Thoracic aorta (tissue), 2 donors: ENCODE measurements at regions not wholly inside any gene's neighbourhood (a gene's known extent, or its start where the extent isn't known, plus 50 kb on each side); places are given as distances from the start of the nearest gene placed in this dataset.

ENCODE experiments used
- ATAC-seq: fragments of 150-250 bp; one replicate; pipeline ENCODE4 v1.8.0; 2017; ENCODE audit warnings: low read depth; ENCODE audit not compliant: insufficient number of reproducible peaks, low FRiP score
- DNase-seq: peaks from one replicate; pipeline ENCODE4 v3.0.0-alpha.2; 2020; ENCODE audit warnings: low spot score
- H3K27ac ChIP-seq, 2 donors: fragments of 200-600 bp; sonication (generic); 1 replicate in 1 of 2; 2 replicates in 1 of 2; pipeline ENCODE4 v1.5.1; 2016; ENCODE audit warnings: mild to moderate bottlenecking in 2 of 2, moderate library complexity in 2 of 2
- H3K27me3 ChIP-seq: fragments of 200-600 bp; sonication (generic); replicated peaks from 2 replicates; pipeline ENCODE4 v1.6.0; 2016; ENCODE audit warnings: mild to moderate bottlenecking; ENCODE audit not compliant: insufficient read depth
- H3K36me3 ChIP-seq: fragments of 200-600 bp; sonication (generic); one replicate; pipeline ENCODE4 v1.5.1; 2016
- H3K4me1 ChIP-seq, 2 donors: fragments of 200-600 bp; sonication (generic); 1 replicate in 1 of 2; 2 replicates in 1 of 2; pipeline versions ENCODE4 v1.5.1 to v1.6.0; 2016; ENCODE audit warnings: low read depth in 2 of 2, mild to moderate bottlenecking in 1 of 2; ENCODE audit not compliant: control insufficient read depth in 1 of 2
- H3K4me3 ChIP-seq: fragments of 200-600 bp; sonication (generic); 2 replicates; pipeline ENCODE4 v1.5.1; 2016; ENCODE audit warnings: mild to moderate bottlenecking
- H3K9me3 ChIP-seq: fragments of 200-600 bp; sonication (generic); 2 replicates; pipeline ENCODE4 v1.5.1; 2016
- TF ChIP-seq, protein P1 (sequence below): fragments of 200-600 bp; sonication (generic); IDR thresholded peaks from one replicate; pipeline ENCODE4 v1.5.1; 2019; ENCODE audit warnings: antibody characterized with exemption

DNA sequence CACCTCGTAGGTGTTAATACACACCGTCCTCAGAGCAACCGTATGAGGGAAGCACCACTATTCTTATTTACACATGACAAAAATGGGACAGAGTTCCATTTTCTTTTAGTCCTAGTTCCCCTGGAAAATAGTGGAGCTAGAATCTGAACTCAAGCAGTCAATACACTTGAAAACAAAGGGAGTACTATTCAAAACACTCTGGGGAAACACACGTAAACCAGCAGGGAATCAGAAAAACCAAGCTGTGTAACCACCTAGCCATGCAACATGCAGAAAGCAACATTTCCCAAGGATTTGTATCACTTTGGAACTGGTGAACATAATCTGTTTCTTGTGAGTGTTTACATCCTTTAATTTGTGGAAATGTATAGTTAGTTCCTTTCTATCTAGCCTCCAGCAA lies 208.2 kb downstream of the UBE2E3 start:
- Histone ChIP-seq H3K4me3 (no peak overlapping the region), H3K36me3 (no peaks in the 10 kb centered on the region), H3K9me3 (no peaks in the 10 kb centered on the region), H3K27ac (no peak overlapping the region), H3K27me3 (no peaks in the 10 kb centered on the region), H3K4me1 (no peaks in the 10 kb centered on the region)
- TF ChIP-seq, protein P1, sequence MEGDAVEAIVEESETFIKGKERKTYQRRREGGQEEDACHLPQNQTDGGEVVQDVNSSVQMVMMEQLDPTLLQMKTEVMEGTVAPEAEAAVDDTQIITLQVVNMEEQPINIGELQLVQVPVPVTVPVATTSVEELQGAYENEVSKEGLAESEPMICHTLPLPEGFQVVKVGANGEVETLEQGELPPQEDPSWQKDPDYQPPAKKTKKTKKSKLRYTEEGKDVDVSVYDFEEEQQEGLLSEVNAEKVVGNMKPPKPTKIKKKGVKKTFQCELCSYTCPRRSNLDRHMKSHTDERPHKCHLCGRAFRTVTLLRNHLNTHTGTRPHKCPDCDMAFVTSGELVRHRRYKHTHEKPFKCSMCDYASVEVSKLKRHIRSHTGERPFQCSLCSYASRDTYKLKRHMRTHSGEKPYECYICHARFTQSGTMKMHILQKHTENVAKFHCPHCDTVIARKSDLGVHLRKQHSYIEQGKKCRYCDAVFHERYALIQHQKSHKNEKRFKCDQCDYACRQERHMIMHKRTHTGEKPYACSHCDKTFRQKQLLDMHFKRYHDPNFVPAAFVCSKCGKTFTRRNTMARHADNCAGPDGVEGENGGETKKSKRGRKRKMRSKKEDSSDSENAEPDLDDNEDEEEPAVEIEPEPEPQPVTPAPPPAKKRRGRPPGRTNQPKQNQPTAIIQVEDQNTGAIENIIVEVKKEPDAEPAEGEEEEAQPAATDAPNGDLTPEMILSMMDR: no peak
- ATAC-seq: no peak
- DNase-seq: no peak

- ATAC-seq (no peak), DNase-seq (no peak)
- no peaks in the 10 kb centered on the region for H3K9me3 ChIP-seq
- H3K36me3 ChIP-seq: no peaks in the 10 kb centered on the region
- H3K4me1 ChIP-seq: no peaks in the 10 kb centered on the region
- H3K27ac ChIP-seq: no peak overlapping the region
- H3K27me3 ChIP-seq: no peaks in the 10 kb centered on the region
- TF ChIP-seq, protein P1: no peak
- no peak overlapping the region for H3K4me3 ChIP-seq
These were observed 209.5 kb downstream of the UBE2E3 start for GRCh38 chr2:181189951-181190350.

GRCh38 chr2:181190711-181191110 lies 210.3 kb downstream of the UBE2E3 start:
- no peak overlapping the region for H3K27ac ChIP-seq
- no peaks in the 10 kb centered on the region for H3K27me3 ChIP-seq
- ATAC-seq (no peak), DNase-seq (no peak)
- TF ChIP-seq, protein P1: no peak
- no peaks in the 10 kb centered on the region for H3K4me1 ChIP-seq
- H3K36me3 ChIP-seq: no peaks in the 10 kb centered on the region
- H3K9me3 ChIP-seq: no peaks in the 10 kb centered on the region
- no peak overlapping the region for H3K4me3 ChIP-seq

DNA sequence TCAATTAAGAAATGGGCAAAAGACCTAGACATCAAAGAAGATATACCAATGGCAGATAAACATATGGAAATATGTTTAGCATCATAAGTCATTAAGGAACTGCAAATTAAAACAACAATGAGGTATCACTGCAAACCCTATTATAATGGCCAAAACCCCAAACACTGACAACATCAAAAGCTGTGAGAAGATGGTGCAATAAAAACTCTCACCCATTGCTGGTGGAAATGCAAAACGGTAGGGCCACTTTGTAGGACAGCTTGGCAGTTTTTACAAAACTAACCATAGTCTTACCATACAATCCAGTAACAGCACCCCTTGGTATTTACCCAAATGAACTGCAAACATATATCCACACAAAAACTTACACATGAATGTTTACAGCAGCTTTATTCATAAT lies 213.1 kb downstream of the UBE2E3 start:
- TF ChIP-seq, protein P1: no peak
- H3K4me1 ChIP-seq: no peaks in the 10 kb centered on the region
- DNase-seq: no peak
- no peaks in the 10 kb centered on the region for H3K9me3 ChIP-seq
- H3K36me3 ChIP-seq: no peaks in the 10 kb centered on the region
- ATAC-seq: no peak
- no peak overlapping the region for H3K27ac ChIP-seq
- H3K4me3 ChIP-seq: no peak overlapping the region
- no peaks in the 10 kb centered on the region for H3K27me3 ChIP-seq

DNA sequence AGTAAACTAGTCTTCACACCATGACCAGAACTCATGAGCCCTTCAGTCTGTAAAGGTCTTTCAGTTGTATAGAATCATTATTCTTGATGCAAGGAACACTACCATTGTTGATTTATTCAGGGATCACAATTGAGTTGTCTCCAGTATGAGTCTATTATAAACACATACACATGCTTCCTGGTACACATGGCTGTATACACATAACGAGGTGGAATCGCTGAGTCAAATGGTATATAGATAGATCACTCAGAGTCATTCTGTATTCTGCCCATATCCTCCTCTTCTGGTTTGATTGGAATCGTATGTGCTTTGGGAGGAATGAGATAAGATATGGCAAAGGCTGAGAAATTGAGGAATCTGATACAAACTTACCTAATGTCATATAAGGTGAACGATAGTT lies 216.0 kb downstream of the UBE2E3 start:
- ATAC-seq (no peak), DNase-seq (no peak)
- Histone ChIP-seq H3K4me1 (no peaks in the 10 kb centered on the region), H3K9me3 (no peaks in the 10 kb centered on the region), H3K4me3 (no peak overlapping the region), H3K27ac (no peak overlapping the region), H3K27me3 (no peaks in the 10 kb centered on the region), H3K36me3 (no peaks in the 10 kb centered on the region)
- TF ChIP-seq, protein P1: no peak
